ENCODE measurements at regions not wholly inside any gene's neighbourhood (a gene's known extent, or its start where the extent isn't known, plus 50 kb on each side); places are given as distances from the start of the nearest gene placed in this dataset.

DNA sequence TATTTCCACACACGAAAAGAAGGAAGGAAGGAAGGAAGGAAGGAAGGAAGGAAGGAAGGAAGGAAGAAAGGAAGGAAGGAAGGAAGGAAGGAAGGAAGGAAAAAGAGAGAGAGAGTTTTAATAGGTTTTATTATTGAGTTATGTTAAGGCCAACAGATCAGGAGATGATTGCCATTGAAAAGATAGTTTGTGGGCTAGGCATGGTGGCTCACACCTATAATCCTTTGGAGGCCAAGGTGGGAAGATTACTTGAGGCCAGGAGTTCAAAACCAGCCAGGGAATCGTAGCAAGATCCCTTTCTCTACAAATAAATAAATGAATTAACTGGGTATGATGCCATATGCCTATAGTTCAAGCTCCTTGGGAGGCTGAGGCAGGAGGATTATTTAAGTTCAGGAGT lies 877.2 kb downstream of the TLE4 start:
- DNase-seq (ENCODE audit: extremely low read depth in 1 of 11, low read depth in 9 of 11, low spot score in 4 of 11): no peak

GRCh38 chr9:80447876-80448275 lies 876.1 kb downstream of the TLE4 start:
- no peak for DNase-seq (ENCODE audit: extremely low read depth in 1 of 11, low read depth in 9 of 11, low spot score in 4 of 11)

- DNase-seq (ENCODE audit: extremely low read depth in 1 of 11, low read depth in 9 of 11, low spot score in 4 of 11): no peak
Observed at GRCh38 chr9:80440724-80441123, 869.0 kb downstream of the TLE4 start.

DNA sequence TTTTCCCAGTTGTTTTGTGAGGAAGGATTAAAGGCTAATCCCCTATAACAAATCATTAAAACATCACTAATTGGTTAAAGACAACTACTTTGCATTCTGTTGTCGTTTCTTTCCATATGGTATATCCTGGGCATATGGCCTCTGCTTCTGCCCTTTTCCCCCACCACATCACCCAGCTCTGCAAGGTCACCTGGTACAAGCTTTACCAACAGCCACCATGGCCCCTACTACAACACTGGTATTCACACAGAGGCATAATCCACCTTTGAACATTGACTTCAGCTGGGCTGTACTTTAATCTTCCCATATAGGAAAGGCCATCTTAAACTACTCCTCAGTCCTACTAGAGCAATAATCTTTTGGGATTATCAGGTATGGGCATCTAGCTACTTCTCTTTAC lies 866.1 kb downstream of the TLE4 start:
- DNase-seq (ENCODE audit: extremely low read depth in 1 of 11, low read depth in 9 of 11, low spot score in 4 of 11): no peak

GRCh38 chr9:80437091-80437640 lies 865.4 kb downstream of the TLE4 start:
- no peak for DNase-seq (ENCODE audit: extremely low read depth in 1 of 11, low read depth in 9 of 11, low spot score in 4 of 11)

DNA sequence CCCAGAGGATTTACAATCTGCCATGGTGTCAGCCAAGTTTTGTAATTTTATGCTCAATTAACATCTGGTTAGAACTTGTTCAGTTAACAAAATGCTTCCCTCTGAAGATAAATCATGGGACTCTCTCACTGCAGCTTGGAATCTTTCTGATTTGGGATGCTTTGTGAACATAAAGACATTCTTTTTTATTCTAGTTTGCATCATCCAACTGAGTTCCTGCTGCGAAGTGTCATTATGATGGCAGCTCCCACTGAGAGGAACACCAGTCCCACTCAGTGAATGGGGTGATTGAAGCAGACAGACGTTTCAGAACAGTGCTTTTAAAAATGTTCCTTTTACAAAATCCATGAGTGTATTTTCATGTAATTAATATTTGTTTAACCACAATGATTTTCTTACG lies 863.8 kb downstream of the TLE4 start:
- DNase-seq (ENCODE audit: extremely low read depth in 1 of 11, low read depth in 9 of 11, low spot score in 4 of 11): peak in 3 of 11 donors; percentile 3 to 6 (median 6)

- DNase-seq (ENCODE audit: extremely low read depth in 1 of 11, low read depth in 9 of 11, low spot score in 4 of 11): no peak
Observed at GRCh38 chr9:80426992-80427391, 855.2 kb downstream of the TLE4 start.

DNA sequence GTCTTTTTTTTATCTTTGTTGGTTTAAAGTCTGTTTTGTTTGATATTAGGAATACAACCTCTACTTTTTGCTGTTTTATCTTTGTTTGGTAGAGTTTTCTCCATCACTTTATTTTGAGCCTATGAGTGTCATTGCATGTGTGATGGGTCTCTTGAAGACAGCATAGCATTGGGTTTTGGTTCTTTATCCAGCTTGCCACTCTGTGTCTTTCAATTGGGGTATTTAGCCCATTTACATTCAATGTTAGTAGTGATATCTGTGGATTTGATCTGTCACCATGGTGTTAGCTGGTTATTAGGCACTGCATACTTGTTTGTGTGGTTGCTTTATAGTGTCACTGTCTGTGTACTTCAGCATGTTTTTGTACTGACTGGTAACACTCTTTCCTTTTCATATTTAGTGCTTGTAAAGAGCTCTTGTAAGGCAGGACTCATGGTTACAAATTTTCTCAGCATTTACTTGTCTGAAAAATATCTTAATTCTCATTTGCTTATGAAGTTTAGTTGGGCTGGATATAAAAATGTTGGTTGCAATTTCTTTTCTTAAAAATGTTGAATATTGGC lies 845.5 kb downstream of the TLE4 start:
- no peak for DNase-seq (ENCODE audit: extremely low read depth in 1 of 11, low read depth in 9 of 11, low spot score in 4 of 11)

DNA sequence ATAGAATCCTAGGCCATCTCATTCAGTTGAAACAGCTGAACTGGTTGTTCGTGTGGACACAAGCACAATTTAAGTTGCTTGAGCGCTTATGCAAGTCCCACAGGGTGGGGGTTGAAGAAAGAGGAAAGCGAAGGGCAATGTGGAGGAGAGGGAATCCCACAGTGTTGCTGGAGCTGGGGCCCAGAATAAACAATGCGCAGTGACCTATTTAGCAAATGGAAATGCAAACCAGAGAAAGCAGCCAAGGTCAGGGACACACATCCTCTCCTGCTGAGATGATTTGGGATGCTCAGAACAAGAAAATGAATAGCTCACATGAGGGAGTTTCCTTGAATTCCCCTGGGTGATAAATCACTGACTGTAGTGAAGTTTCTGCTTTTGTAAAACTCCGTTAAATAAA lies 838.3 kb downstream of the TLE4 start:
- DNase-seq (ENCODE audit: extremely low read depth in 1 of 11, low read depth in 9 of 11, low spot score in 4 of 11): peak; percentile 63 to 91 (median 83)

DNA sequence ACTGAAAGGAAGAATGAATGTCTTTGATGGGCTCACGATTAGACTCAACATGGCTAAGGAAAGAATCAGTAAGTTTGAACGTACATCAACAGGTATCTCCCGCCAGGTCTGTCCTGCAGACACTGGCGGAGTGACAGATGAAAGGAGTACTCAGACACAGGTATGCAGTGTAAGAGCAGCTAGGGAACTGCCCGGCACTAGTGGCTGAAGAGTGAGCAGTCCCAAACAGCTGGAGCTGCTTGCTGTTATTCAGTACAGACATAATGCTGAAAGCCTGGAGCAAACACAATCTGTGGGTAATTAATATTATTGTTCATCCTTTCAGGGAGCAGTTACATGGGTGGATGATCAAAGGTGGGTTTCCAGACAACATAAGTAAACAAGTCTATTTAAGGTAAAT lies 835.5 kb downstream of the TLE4 start:
- DNase-seq (ENCODE audit: extremely low read depth in 1 of 11, low read depth in 9 of 11, low spot score in 4 of 11): no peak

- no peak for DNase-seq (ENCODE audit: extremely low read depth in 1 of 11, low read depth in 9 of 11, low spot score in 4 of 11)
Observed at GRCh38 chr9:80401243-80401642, 829.5 kb downstream of the TLE4 start.

- no peak for DNase-seq (ENCODE audit: extremely low read depth in 1 of 11, low read depth in 9 of 11, low spot score in 4 of 11)
Observed at GRCh38 chr9:80400624-80401230, 829.0 kb downstream of the TLE4 start.

DNA sequence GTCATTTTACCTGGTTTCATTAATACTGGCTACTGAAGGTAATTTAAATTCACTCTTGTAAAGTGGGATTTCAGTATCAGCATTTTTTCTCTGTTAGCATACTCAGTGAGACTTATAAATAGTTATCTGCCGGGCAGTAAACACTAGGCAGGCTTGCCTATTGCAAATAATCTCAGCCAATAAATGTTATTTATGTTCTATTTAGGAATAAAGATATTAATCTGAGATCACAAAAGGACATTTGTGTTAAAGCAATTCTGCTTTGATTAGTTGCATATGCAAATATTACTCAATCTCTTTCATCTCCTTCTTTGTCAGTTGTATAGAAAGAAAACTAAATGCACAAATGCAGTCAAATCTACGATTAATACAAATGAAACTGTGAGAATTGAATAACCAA lies 827.8 kb downstream of the TLE4 start:
- DNase-seq (ENCODE audit: extremely low read depth in 1 of 11, low read depth in 9 of 11, low spot score in 4 of 11): no peak

DNA sequence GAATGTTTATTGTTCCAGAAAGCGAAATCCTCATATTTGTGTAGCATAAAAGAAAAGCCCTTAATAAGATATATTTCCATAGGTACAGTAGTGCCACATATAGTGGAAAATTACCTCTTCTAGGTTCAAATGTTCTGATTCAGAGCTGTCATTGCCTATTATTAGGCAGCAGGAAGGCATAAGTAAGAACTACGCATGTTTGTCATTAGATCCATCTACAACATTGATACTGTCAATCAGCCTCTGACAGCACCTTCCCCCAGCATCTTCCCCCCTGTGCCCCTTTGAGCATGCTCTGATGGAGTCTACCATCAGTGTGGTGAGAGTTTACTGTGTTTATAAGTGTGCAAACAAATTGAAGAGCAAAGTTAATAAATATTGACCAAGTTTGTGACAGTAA lies 816.1 kb downstream of the TLE4 start:
- DNase-seq (ENCODE audit: extremely low read depth in 1 of 11, low read depth in 9 of 11, low spot score in 4 of 11): no peak

DNA sequence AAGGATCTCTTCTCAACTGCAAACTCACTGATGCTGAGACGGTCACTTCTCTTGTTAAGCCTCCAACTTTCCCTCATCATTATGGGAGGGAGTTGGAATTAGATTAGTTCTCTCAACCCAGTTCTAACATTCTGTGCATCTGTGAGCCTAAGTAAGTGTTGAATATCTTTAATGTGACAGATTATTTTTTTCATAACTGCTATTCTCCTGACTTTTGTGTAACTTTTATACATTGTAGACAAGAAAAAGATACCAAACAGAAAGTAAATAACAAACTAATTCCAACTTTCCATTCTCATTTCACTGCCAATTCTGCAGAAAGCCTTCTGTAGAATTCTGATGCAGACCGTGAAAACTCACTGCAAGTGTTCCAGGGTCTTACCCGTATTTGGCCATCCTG lies 813.5 kb downstream of the TLE4 start:
- no peak for DNase-seq (ENCODE audit: extremely low read depth in 1 of 11, low read depth in 9 of 11, low spot score in 4 of 11)

DNA sequence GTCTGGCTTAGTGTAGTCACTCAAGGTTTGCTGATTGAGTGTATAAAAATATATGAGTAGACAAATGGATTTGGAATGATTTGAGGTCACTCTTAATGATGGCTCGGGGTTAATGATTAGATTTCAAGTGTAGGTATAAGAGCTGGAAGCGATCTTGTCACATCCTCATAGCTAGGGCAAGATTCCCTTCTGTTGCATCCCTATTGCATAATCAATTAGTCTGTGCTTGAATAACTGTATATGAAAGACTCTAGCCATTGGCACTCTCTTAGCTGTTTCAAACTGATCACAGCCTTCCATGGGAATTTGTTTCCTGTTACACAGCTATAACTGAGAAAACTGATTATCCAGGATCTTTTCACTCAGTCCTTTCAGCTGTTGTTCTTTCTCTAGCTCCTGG lies 811.6 kb downstream of the TLE4 start:
- no peak for DNase-seq (ENCODE audit: extremely low read depth in 1 of 11, low read depth in 9 of 11, low spot score in 4 of 11)

DNA sequence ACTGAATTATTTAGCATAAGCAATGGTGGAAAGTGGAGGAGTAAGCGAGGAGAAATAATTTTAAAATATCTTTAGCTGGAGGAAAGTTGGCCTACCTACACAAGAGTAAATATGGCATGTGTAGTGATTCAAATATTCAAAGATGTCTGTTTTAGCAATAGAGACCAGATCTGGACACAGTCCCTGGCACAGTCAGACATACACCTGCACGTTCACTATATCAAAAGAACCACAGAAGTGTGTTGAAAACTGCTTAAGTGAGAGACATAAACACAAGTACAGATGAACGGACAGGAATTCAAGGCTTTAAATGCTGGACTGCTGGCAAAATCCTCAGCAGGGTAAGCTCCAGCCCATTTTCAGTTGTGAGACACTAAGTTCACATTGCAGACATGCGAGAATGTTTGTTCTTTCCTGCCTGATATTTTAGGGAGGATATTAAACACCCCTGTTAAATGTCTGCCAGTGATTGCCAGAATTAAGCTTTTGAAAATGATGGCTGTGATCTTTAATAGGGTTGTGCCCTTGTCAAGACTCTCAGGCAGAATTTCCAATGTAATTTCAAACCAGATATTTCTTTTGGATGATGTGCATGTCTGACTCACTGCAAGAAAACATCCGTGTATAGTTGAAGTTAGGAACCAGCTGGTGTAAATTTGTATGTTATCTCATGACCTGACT lies 810.6 kb downstream of the TLE4 start:
- DNase-seq (ENCODE audit: extremely low read depth in 1 of 11, low read depth in 9 of 11, low spot score in 4 of 11): no peak

GRCh38 chr9:80380301-80380700 lies 808.5 kb downstream of the TLE4 start:
- DNase-seq (ENCODE audit: extremely low read depth in 1 of 11, low read depth in 9 of 11, low spot score in 4 of 11): no peak

- no peak for DNase-seq (ENCODE audit: extremely low read depth in 1 of 11, low read depth in 9 of 11, low spot score in 4 of 11)
Observed at GRCh38 chr9:80378669-80379293, 807.0 kb downstream of the TLE4 start.

DNA sequence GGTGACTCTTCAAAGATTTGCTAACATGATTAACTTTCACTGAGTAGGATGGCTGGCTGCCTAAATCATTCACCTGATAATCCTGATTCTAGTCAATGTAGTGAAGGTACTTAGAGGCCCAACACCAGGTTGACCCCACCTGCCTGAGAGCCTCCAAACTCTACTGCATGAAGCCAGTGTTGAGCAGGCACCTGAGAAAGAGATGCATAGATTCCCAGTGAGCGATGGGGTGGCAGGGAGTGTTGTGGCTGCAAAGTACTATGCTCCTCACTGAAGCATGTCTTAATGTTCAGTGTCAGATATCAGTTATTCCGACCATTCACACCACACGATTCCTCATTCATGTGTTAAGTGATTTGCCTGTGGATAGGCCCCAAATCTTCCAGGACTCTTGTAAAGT lies 804.4 kb downstream of the TLE4 start:
- DNase-seq (ENCODE audit: extremely low read depth in 1 of 11, low read depth in 9 of 11, low spot score in 4 of 11): peak in 1 of 11 donors; percentile 5

All from renal cortex interstitium (tissue), 11 donors.